GM10248 (cell line): ENCODE measurements at regions not wholly inside any gene's neighbourhood (a gene's known extent, or its start where the extent isn't known, plus 50 kb on each side); places are given as distances from the start of the nearest gene placed in this dataset.

Experiments
- CTCF ChIA-PET: fragments of 300-600 bp; sonication (Branson Sonifier 250); formaldehyde crosslinking; extraction: SDS; loops from one replicate; lab custom pipeline; 2021; ENCODE audit warnings: antibody characterized with exemption; lab: Yijun Ruan, JAX
- POLR2A ChIA-PET: fragments of 350-650 bp; sonication (Branson Sonifier 250); formaldehyde crosslinking; extraction: SDS; loops from one replicate; lab custom pipeline; 2020; ENCODE audit warnings: antibody characterized with exemption; lab: Yijun Ruan, JAX
- DNase-seq: peaks from one replicate; pipeline ENCODE4 v3.0.0; 2012; ENCODE audit errors: extremely low spot score
- TF ChIP-seq, protein P1 (sequence below): IDR thresholded peaks from 2 replicates; pipeline ENCODE4 v1.5.1; 2012; ENCODE audit warnings: mild to moderate bottlenecking, low read depth; ENCODE audit errors: extremely low read depth, missing control alignments, control extremely low read depth

DNA sequence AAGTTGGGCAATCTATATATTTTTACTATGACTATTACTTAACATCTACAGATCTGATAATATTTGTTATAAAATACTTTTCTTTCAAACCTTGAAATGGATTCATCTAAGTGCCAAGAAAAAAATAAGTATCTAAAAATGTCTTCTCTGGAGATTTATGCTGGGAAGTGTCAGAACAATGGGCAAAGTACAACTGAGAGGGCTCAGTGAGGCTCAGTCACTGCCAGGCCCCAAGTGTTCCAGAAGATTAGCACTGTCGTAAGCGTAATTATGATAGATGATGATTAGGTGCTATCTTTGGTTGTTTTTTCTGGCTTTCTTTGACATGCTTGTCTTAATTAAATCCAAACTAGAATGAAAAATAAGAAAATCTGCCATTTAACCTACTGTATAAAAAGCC is 72.2 kb upstream of the ADAMTS19 start:
- no peak for DNase-seq
- TF ChIP-seq, protein P1, sequence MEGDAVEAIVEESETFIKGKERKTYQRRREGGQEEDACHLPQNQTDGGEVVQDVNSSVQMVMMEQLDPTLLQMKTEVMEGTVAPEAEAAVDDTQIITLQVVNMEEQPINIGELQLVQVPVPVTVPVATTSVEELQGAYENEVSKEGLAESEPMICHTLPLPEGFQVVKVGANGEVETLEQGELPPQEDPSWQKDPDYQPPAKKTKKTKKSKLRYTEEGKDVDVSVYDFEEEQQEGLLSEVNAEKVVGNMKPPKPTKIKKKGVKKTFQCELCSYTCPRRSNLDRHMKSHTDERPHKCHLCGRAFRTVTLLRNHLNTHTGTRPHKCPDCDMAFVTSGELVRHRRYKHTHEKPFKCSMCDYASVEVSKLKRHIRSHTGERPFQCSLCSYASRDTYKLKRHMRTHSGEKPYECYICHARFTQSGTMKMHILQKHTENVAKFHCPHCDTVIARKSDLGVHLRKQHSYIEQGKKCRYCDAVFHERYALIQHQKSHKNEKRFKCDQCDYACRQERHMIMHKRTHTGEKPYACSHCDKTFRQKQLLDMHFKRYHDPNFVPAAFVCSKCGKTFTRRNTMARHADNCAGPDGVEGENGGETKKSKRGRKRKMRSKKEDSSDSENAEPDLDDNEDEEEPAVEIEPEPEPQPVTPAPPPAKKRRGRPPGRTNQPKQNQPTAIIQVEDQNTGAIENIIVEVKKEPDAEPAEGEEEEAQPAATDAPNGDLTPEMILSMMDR = no peak
- ChIA-PET POLR2A (no interaction called here), CTCF (no interaction called here)

DNA sequence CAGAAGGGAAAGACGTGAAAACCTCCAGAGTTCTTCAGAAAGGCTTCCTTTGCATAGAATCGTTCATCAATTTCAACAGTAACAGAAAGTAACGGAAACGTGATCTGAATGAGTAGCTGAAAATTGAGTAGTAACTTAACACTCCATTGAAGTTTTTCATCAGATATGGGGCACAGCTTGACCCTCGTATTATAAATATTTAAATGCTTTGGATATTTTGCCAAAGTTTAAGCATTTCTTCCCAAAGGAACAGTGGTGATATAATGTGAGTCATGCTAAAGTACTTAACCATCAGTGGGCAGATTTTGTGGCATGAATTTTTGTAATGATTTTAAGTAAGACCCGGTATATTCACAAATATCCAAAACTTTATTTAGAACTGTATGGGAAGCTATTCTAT is 67.4 kb upstream of the ADAMTS19 start:
- POLR2A ChIA-PET = no interaction called here
- DNase-seq = no peak
- CTCF ChIA-PET = no interaction called here
- TF ChIP-seq, protein P1 = no peak

DNA sequence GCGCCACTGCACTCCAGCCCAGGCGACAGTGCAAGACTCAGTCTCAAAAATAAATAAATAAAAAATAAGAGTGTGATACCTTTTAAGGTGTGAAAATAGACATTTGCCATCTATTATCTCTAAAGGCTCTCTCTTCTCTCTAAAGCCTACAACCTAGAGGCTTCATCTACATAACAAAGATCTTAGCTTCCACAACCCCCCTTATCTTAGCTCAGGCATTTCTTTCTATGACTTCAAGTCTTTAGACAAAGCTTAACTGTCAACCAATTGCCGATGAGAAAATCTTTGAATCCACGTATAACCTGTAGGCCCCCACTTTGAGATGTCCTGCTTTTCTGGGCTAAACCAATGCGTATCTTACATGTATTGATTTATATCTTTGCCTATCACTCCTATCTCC is 64.9 kb upstream of the ADAMTS19 start:
- CTCF ChIA-PET = no interaction called here
- TF ChIP-seq, protein P1 = no peak
- POLR2A ChIA-PET = no interaction called here
- no peak for DNase-seq

DNA sequence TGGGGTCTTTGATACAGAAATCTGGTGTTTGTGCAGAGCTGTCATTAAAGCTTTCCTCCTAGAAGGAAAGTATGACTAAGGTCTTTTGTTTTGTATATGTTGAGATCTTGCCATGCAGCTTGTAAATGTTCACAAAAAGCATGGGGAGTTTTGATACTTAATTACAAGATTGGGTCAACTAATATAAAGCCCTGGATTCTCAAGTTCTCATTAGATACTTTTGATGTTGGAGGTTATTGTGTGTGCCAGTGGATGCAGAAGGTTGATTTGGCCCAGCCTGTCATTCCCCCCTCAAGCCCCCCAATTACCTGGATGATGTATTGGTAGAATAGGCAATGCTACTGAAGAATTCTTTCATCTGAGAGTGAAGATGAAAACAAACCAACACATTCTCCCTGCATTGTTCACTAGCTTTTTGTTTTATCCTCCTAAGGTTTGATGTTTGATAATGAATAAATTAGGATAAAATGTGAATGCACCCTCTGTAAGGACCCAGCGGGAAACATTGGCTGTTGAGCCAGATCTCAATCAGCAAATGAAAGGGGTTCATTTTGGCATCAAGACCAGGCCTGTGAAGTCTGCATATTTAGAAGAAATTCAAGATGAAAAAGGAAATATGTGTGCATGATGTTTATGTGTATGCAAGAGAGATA is 61.9 kb upstream of the ADAMTS19 start:
- CTCF ChIA-PET = no interaction called here
- POLR2A ChIA-PET = no interaction called here
- TF ChIP-seq, protein P1 = no peak
- DNase-seq = no peak

GRCh38 chr5:129399069-129399468 is 61.0 kb upstream of the ADAMTS19 start:
- POLR2A ChIA-PET = no interaction called here
- no peak for DNase-seq
- TF ChIP-seq, protein P1 = no peak
- CTCF ChIA-PET = no interaction called here

DNA sequence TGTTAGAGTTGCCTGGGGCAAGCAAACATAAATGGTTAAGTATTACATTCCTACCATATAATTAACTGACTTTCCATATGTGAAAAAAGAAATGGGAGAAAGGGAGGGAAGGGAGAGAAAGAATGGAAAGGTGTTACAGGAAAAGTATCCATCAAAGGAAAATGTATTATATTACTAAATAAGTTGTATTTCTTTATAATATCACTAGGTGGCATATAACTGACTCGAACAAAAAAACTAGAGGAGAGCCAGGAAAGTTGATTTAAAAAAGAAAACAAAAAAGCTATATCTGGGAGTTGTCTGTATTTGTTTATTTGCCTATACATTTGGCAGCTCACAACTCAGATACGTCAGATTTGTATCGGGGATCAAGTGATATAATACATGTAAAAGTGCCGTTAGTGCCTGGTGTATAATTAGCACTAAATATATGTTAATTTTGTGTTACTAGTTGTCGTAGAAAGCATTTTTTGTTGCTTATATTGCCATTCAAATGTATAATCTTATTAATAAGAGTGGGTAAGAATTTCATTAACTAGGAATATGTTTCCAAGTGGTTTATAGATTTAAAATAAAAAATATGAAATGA is 59.6 kb upstream of the ADAMTS19 start:
- ChIA-PET CTCF (interaction anchor here (0.9 to 1.7 kb wide), 2 partner anchors 9 to 368 kb away, joined by 3 to 5 read pairs; no protein-coding TSS in a partner anchor), POLR2A (no interaction called here)
- no peak for DNase-seq
- TF ChIP-seq, protein P1 = no peak
